IMR-90 (cell line): ENCODE measurements at regions not wholly inside any gene's neighbourhood (a gene's known extent, or its start where the extent isn't known, plus 50 kb on each side); places are given as distances from the start of the nearest gene placed in this dataset.

Source experiments
- ATAC-seq: fragments of 200-7000 bp; cut with Tn5 transposase; 2 replicates; pipeline ENCODE4 v1.9.1; 2020; ENCODE audit warnings: low read depth, mild to moderate bottlenecking, moderate library complexity
- BruUV-seq: library from RNA; stranded (reverse); fragments of 400-500 nt; replicated peaks from 2 replicates; lab custom pipeline; 2021; lab: Mats Ljungman, UMichigan
- CTCF ChIA-PET: fragments of 300-600 bp; formaldehyde crosslinking; extraction: SDS; loops from one replicate; lab custom pipeline; 2021; ENCODE audit warnings: antibody characterized with exemption; lab: Yijun Ruan, JAX
- POLR2A ChIA-PET: fragments of 300-600 bp; sonication (Branson Sonifier 250); formaldehyde crosslinking; loops from one replicate; lab custom pipeline; 2022; ENCODE audit warnings: antibody characterized with exemption; ENCODE audit not compliant: unreplicated experiment; lab: Charles Lee
- DNase-seq: peaks from one replicate; pipeline ENCODE4 v3.0.0; 2013
- H2AFZ ChIP-seq: replicated peaks from 2 replicates; pipeline ENCODE3; 2013; ENCODE audit warnings: low read length, mild to moderate bottlenecking; ENCODE audit not compliant: poor library complexity
- H2AK5ac ChIP-seq: 2 replicates; pipeline ENCODE4 v1.6.1; 2013; ENCODE audit warnings: low read depth, low read length, inconsistent platforms
- H2AK9ac ChIP-seq: replicated peaks from 2 replicates; pipeline ENCODE3; 2013; ENCODE audit warnings: mild to moderate bottlenecking, low read depth, low read length, moderate library complexity; ENCODE audit not compliant: poor library complexity
- H2BK120ac ChIP-seq: 2 replicates; pipeline ENCODE4 v1.6.1; 2013; ENCODE audit warnings: low read depth, low read length, inconsistent platforms
- H2BK15ac ChIP-seq: 3 replicates; pipeline ENCODE4 v1.6.1; 2013; ENCODE audit warnings: low read depth, low read length, inconsistent platforms
- H2BK20ac ChIP-seq: 2 replicates; pipeline ENCODE4 v1.6.1; 2013; ENCODE audit warnings: low read depth, mild to moderate bottlenecking, inconsistent platforms, low read length, moderate library complexity
- H2BK5ac ChIP-seq: 2 replicates; pipeline ENCODE4 v1.6.1; 2013; ENCODE audit warnings: mild to moderate bottlenecking, low read depth, low read length, inconsistent platforms; ENCODE audit not compliant: poor library complexity, severe bottlenecking
- H3K14ac ChIP-seq: replicated peaks from 2 replicates; pipeline ENCODE4 v1.6.1; 2013; ENCODE audit warnings: low read depth, low read length, inconsistent platforms
- H3K18ac ChIP-seq: 2 replicates; pipeline ENCODE4 v1.6.1; 2013; ENCODE audit warnings: low read depth, low read length, control low read depth
- H3K23ac ChIP-seq: 2 replicates; pipeline ENCODE4 v1.6.1; 2013; ENCODE audit warnings: low read depth, low read length, inconsistent platforms
- H3K27ac ChIP-seq: 2 replicates; pipeline ENCODE4 v1.5.1; 2013; ENCODE audit warnings: mild to moderate bottlenecking, control low read depth, low read length; ENCODE audit not compliant: insufficient read depth
- H3K27me3 ChIP-seq: 2 replicates; pipeline ENCODE4 v1.6.1; 2013; ENCODE audit warnings: low read length; ENCODE audit not compliant: control insufficient read depth, insufficient read depth
- H3K36me3 ChIP-seq: 2 replicates; pipeline ENCODE4 v1.6.1; 2013; ENCODE audit warnings: low read length, mixed read lengths; ENCODE audit not compliant: control insufficient read depth, insufficient read depth
- H3K4ac ChIP-seq: 2 replicates; pipeline ENCODE4 v1.6.1; 2013; ENCODE audit warnings: low read depth, low read length, inconsistent platforms
- H3K4me1 ChIP-seq: 2 replicates; pipeline ENCODE4 v1.6.1; 2013; ENCODE audit warnings: low read length, mixed read lengths; ENCODE audit not compliant: control insufficient read depth, insufficient read depth
- H3K4me2 ChIP-seq: 2 replicates; pipeline ENCODE4 v1.6.1; 2013; ENCODE audit warnings: low read depth, mild to moderate bottlenecking, control low read depth, low read length, moderate library complexity
- H3K4me3 ChIP-seq: 2 replicates; pipeline ENCODE4 v1.5.1; 2013; ENCODE audit warnings: low read depth, mild to moderate bottlenecking, control low read depth, low read length, moderate library complexity; ENCODE audit not compliant: insufficient read depth
- H3K56ac ChIP-seq: 2 replicates; pipeline ENCODE4 v1.6.1; 2013; ENCODE audit warnings: low read length, inconsistent platforms; ENCODE audit not compliant: insufficient read depth; ENCODE audit errors: extremely low read depth
- H3K79me1 ChIP-seq, 2 experiments: 2 replicates each; pipeline ENCODE4 v1.6.1; 2013; ENCODE audit warnings: low read length in 2 of 2, inconsistent platforms in 1 of 2, low read depth in 1 of 2
- H3K9ac ChIP-seq: 2 replicates; pipeline ENCODE4 v1.6.1; 2013; ENCODE audit warnings: low read depth, low read length, control low read depth
- H3K9me1 ChIP-seq: 2 replicates; pipeline ENCODE4 v1.6.1; 2013; ENCODE audit warnings: low read length, inconsistent platforms; ENCODE audit not compliant: insufficient read depth
- H3K9me3 ChIP-seq: 2 replicates; pipeline ENCODE4 v1.6.1; 2013; ENCODE audit warnings: low read length; ENCODE audit not compliant: control insufficient read depth, insufficient read depth
- H4K20me1 ChIP-seq: 2 replicates; pipeline ENCODE4 v1.6.1; 2013; ENCODE audit warnings: low read length, inconsistent platforms; ENCODE audit not compliant: insufficient read depth
- H4K5ac ChIP-seq: 2 replicates; pipeline ENCODE4 v1.6.1; 2013; ENCODE audit warnings: mild to moderate bottlenecking, low read depth, low read length, control low read depth
- H4K8ac ChIP-seq, 2 experiments: 2 replicates each; pipeline ENCODE4 v1.6.1; 2013; ENCODE audit warnings: low read depth in 2 of 2, low read length in 2 of 2, control low read depth in 1 of 2, inconsistent platforms in 1 of 2
- H4K91ac ChIP-seq: 2 replicates; pipeline ENCODE4 v1.6.1; 2013; ENCODE audit warnings: low read depth, low read length, inconsistent platforms; ENCODE audit not compliant: insufficient read depth
- BHLHE40 ChIP-seq: fragments of 150-350 bp; IDR thresholded peaks from 2 replicates; pipeline ENCODE4 v1.6.1; 2016; ENCODE audit warnings: mild to moderate bottlenecking, low read depth, low read length
- CEBPB ChIP-seq: IDR thresholded peaks from 2 replicates; pipeline ENCODE4 v1.6.1; 2012; ENCODE audit warnings: low read depth, low read length, improper control_type of control experiment
- CHD1 ChIP-seq: IDR thresholded peaks from 2 replicates; pipeline ENCODE4 v1.6.1; 2012; ENCODE audit warnings: low read depth, low read length, improper control_type of control experiment
- CTCF ChIP-seq: conservative IDR thresholded peaks from 2 replicates; pipeline ENCODE4 v1.5.1; 2012; ENCODE audit warnings: mild to moderate bottlenecking, low read depth, low read length, improper control_type of control experiment
- ELK1 ChIP-seq: fragments of 150-350 bp; IDR thresholded peaks from 2 replicates; pipeline ENCODE4 v1.6.1; 2016; ENCODE audit warnings: low read depth, mild to moderate bottlenecking, low read length, moderate library complexity, borderline replicate concordance
- FOS ChIP-seq: fragments of 150-350 bp; IDR thresholded peaks from 2 replicates; pipeline ENCODE4 v1.6.1; 2016; ENCODE audit warnings: low read depth, low read length
- MAFK ChIP-seq: IDR thresholded peaks from 2 replicates; pipeline ENCODE4 v1.6.1; 2012; ENCODE audit warnings: low read depth, low read length, improper control_type of control experiment
- MAZ ChIP-seq: IDR thresholded peaks from 2 replicates; pipeline ENCODE4 v1.6.1; 2012; ENCODE audit warnings: low read depth, mild to moderate bottlenecking, low read length, improper control_type of control experiment, moderate library complexity, borderline replicate concordance
- MXI1 ChIP-seq: IDR thresholded peaks from 2 replicates; pipeline ENCODE4 v1.6.1; 2012; ENCODE audit warnings: low read depth, mild to moderate bottlenecking, low read length, moderate library complexity, borderline replicate concordance
- NFE2L2 ChIP-seq: fragments of 150-350 bp; IDR thresholded peaks from 2 replicates; pipeline ENCODE4 v1.6.1; 2016; ENCODE audit warnings: low read depth, mild to moderate bottlenecking, low read length
- POLR2A ChIP-seq: IDR thresholded peaks from 2 replicates; pipeline ENCODE4 v1.6.1; 2012; ENCODE audit warnings: mild to moderate bottlenecking, low read depth, low read length
- RAD21 ChIP-seq: IDR thresholded peaks from 2 replicates; pipeline ENCODE4 v1.6.1; 2012; ENCODE audit warnings: low read length, improper control_type of control experiment
- RCOR1 ChIP-seq: IDR thresholded peaks from 2 replicates; pipeline ENCODE4 v1.6.1; 2012; ENCODE audit warnings: mild to moderate bottlenecking, low read length, improper control_type of control experiment; ENCODE audit not compliant: insufficient replicate concordance
- RFX5 ChIP-seq: IDR thresholded peaks from 2 replicates; pipeline ENCODE4 v1.8.0; 2012; ENCODE audit warnings: low read depth, mild to moderate bottlenecking, low read length, moderate library complexity
- SMC3 ChIP-seq: fragments of 150-350 bp; IDR thresholded peaks from 2 replicates; pipeline ENCODE4 v1.6.1; 2016; ENCODE audit warnings: low read depth, mild to moderate bottlenecking, antibody characterized with exemption, low read length, moderate library complexity
- USF2 ChIP-seq: fragments of 150-350 bp; IDR thresholded peaks from 2 replicates; pipeline ENCODE4 v1.6.1; 2017; ENCODE audit warnings: mild to moderate bottlenecking, antibody characterized with exemption, low read length, low read depth
- WGBS, 2 experiments: methylation state at CpG; one replicate each; pipeline versions ENCODE4 v1.1.5 to v1.1.7; 2013; ENCODE audit warnings: missing lambda C conversion rate in 2 of 2; ENCODE audit not compliant: insufficient read length in 1 of 2; ENCODE audit errors: extremely low coverage in 2 of 2; 5-methylcytosine and 5-hydroxymethylcytosine counted together
- dilution Hi-C: fragments of 300-500 bp; cut with HindIII; formaldehyde crosslinking; loops from one replicate; pipeline ENCODE4 v1.14.3; 2018; ENCODE audit warnings: low sequenced_read_pairs; ENCODE audit not compliant: unreplicated experiment
- in situ Hi-C: fragments of 300-500 bp; cut with MboI; formaldehyde crosslinking; loops from 3 replicates; pipeline ENCODE4 v1.14.3; 2019; ENCODE audit warnings: low sequenced_read_pairs, inconsistent platforms, mixed read lengths
- intact Hi-C: fragments of 100-400 bp; cut with micrococcal nuclease; formaldehyde crosslinking; loops from 2 replicates; pipeline ENCODE4 v1.10.0; 2022

GRCh38 chr20:56187534-56188165, 60.9 kb upstream of the MC3R start:
- no peak overlapping the region for H4K5ac ChIP-seq
- H4K91ac ChIP-seq, result no peak overlapping the region
- no peak overlapping the region for H3K18ac ChIP-seq
- no peaks in the 10 kb centered on the region for H3K9me1 ChIP-seq
- no peak for ATAC-seq
- H3K9me3 ChIP-seq, result peaks cover 19% of the 10 kb centered on the region
- no peak overlapping the region for H3K9ac ChIP-seq
- no peak overlapping the region for H4K8ac ChIP-seq
- H2AFZ ChIP-seq, result no peak overlapping the region
- H3K4ac ChIP-seq, result no peak overlapping the region
- no TSS peak for BruUV-seq
- CTCF ChIA-PET, result interaction anchor here (0.6 kb wide), 1 partner anchor 810 kb away, joined by 3 read pairs; no protein-coding TSS in a partner anchor
- H3K4me2 ChIP-seq, result no peak overlapping the region
- H2BK15ac ChIP-seq, result no peak overlapping the region
- POLR2A ChIA-PET, result no interaction called here
- H2BK5ac ChIP-seq, result no peak overlapping the region
- H3K27ac ChIP-seq, result no peak overlapping the region
- in situ Hi-C loops (no loop called here), intact Hi-C loops (no loop called here), dilution Hi-C loops (no loop called here)
- no peaks in the 10 kb centered on the region for H3K27me3 ChIP-seq
- H3K4me1 ChIP-seq, result no peaks in the 10 kb centered on the region
- no peak overlapping the region for H3K23ac ChIP-seq
- TF ChIP-seq MAZ (no peak), CHD1 (no peak), BHLHE40 (no peak), MAFK (no peak), RCOR1 (no peak), USF2 (no peak), MXI1 (no peak), ELK1 (no peak), POLR2A (no peak), CEBPB (no peak), CTCF (no peak), RFX5 (no peak), RAD21 (no peak), SMC3 (no peak), NFE2L2 (no peak), FOS (no peak)
- H3K36me3 ChIP-seq, result no peaks in the 10 kb centered on the region
- no peak overlapping the region for H2BK120ac ChIP-seq
- H2BK20ac ChIP-seq, result no peak overlapping the region
- H3K79me1 ChIP-seq, result no peaks in the 10 kb centered on the region
- H2AK9ac ChIP-seq, result no peak overlapping the region
- no peak overlapping the region for H3K56ac ChIP-seq
- H3K14ac ChIP-seq, result no peak overlapping the region
- H2AK5ac ChIP-seq, result no peak overlapping the region
- no peak for DNase-seq
- 40% methylated on average over 1 of the region's 7 CpGs; no CpG with 5 or more reads in 1 of the 2 experiments for WGBS, 2 experiments
- no peaks in the 10 kb centered on the region for H4K20me1 ChIP-seq
- no peak overlapping the region for H3K4me3 ChIP-seq
